DND-41 (cell line): ENCODE measurements at regions not wholly inside any gene's neighbourhood (a gene's known extent, or its start where the extent isn't known, plus 50 kb on each side); places are given as distances from the start of the nearest gene placed in this dataset.

Source experiments
- CTCF ChIP-seq: IDR thresholded peaks from 2 replicates; pipeline ENCODE4 v1.5.1; 2012; ENCODE audit warnings: borderline replicate concordance, low read length, moderate library complexity, mild to moderate bottlenecking; ENCODE audit not compliant: poor library complexity, severe bottlenecking; ENCODE audit errors: extremely low read depth
- EZH2 ChIP-seq: IDR thresholded peaks from 3 replicates; pipeline ENCODE4 v1.6.1; 2012; ENCODE audit warnings: borderline replicate concordance, low read depth, mild to moderate bottlenecking, moderate library complexity, low read length, inconsistent platforms; ENCODE audit not compliant: severe bottlenecking

DNA sequence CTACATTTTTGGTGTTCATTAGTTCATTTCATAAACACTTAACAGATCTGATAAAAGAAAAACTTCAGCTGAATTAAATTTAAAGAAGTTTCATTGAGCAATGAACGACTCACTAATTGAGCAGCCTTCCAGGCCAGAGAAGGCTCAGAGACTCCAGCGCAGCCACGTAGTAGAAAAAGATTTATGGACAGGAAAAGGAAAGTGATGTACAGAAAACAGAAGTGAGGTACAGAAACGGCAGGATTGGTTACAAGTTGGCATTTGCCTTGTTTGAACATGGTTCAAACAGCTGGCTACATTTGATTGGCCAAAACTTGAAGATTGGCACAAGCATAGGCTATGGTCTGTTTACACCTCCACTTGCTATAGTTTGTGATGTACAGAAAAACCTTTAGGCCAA lies 166.3 kb upstream of the DTNBP1 start:
- no peak for TF ChIP-seq CTCF
- TF ChIP-seq EZH2, result no peak
